GM21825 (cell line): ENCODE measurements at regions not wholly inside any gene's neighbourhood (a gene's known extent, or its start where the extent isn't known, plus 50 kb on each side); places are given as distances from the start of the nearest gene placed in this dataset.

Source experiments
- ATAC-seq: cut with Tn5 transposase; IDR thresholded peaks from one replicate; pipeline ENCODE4 v1.9.1; 2021; ENCODE audit warnings: mild to moderate bottlenecking, moderate library complexity; ENCODE audit not compliant: unreplicated experiment

GRCh38 chr11:86122773-86123172 lies 53.9 kb upstream of the PICALM start:
- ATAC-seq: no peak

- ATAC-seq: no peak
Observed at GRCh38 chr11:86120807-86121206, 51.9 kb upstream of the PICALM start.

- ATAC-seq: no peak
Observed at GRCh38 chr11:86119906-86120305, 51.0 kb upstream of the PICALM start.

GRCh38 chr11:86119077-86119476 lies 50.2 kb upstream of the PICALM start:
- no peak for ATAC-seq
